HEK293 (cell line): ENCODE measurements at regions not wholly inside any gene's neighbourhood (a gene's known extent, or its start where the extent isn't known, plus 50 kb on each side); places are given as distances from the start of the nearest gene placed in this dataset.
"Not testable (repeated sequence)": the region's sequence is repeated elsewhere in the genome, so short reads cannot be mapped to it uniquely, and the experiment has no call there.

Source experiments
- CTCF ChIA-PET: fragments of 350-600 bp; formaldehyde crosslinking; extraction: SDS; loops from one replicate; lab custom pipeline; 2021; ENCODE audit warnings: antibody characterized with exemption; lab: Yijun Ruan, JAX
- POLR2A ChIA-PET: fragments of 300-600 bp; formaldehyde crosslinking; extraction: SDS; loops from one replicate; lab custom pipeline; 2020; ENCODE audit warnings: antibody characterized with exemption, inconsistent platforms; lab: Yijun Ruan, JAX
- H3K27ac ChIP-seq: fragments of 200-500 bp; sonication (Bioruptor generic); 2 replicates; pipeline ENCODE4 v1.5.1; 2014; ENCODE audit warnings: low read depth, low read length, control low read depth, inconsistent platforms; ENCODE audit errors: extremely low read depth
- H3K36me3 ChIP-seq, 2 experiments: fragments of 200-500 bp in 1 of 2; sonication (Bioruptor generic) in 1 of 2; 1 replicate in 1 of 2; 2 replicates in 1 of 2; pipeline ENCODE4 v1.5.1; 2014 to 2017; ENCODE audit warnings: inconsistent platforms in 2 of 2, low read length in 2 of 2; ENCODE audit not compliant: control insufficient read depth in 2 of 2, insufficient read depth in 1 of 2
- H3K4me1 ChIP-seq: fragments of 200-500 bp; sonication (Bioruptor generic); 2 replicates; pipeline ENCODE4 v1.5.1; 2014; ENCODE audit warnings: mild to moderate bottlenecking, low read length, inconsistent platforms; ENCODE audit not compliant: control insufficient read depth, insufficient read depth
- H3K4me3 ChIP-seq: 2 replicates; pipeline ENCODE4 v1.5.1; 2011; ENCODE audit warnings: low read depth, mild to moderate bottlenecking, control low read depth, low read length, moderate library complexity
- H3K9me3 ChIP-seq: fragments of 200-500 bp; sonication (Bioruptor generic); 2 replicates; pipeline ENCODE4 v1.5.1; 2014; ENCODE audit warnings: low read depth, low read length, inconsistent platforms; ENCODE audit not compliant: control insufficient read depth, insufficient read depth
- KLF10 ChIP-seq: fragments of 450-650 bp; IDR thresholded peaks from 2 replicates; pipeline ENCODE4 v1.5.1; 2018; ENCODE audit warnings: missing biosample characterization, mild to moderate bottlenecking, missing genetic modification characterization
- KLF16 ChIP-seq: fragments of 450-650 bp; formaldehyde crosslinking; IDR thresholded peaks from 2 replicates; pipeline ENCODE4 v1.5.1; 2017; ENCODE audit warnings: missing biosample characterization, missing genetic modification characterization
- MEIS1 ChIP-seq: sonication (generic); formaldehyde crosslinking; IDR thresholded peaks from 2 replicates; pipeline ENCODE4 v1.8.1; 2022; ENCODE audit warnings: missing genetic modification reagents, mild to moderate bottlenecking, borderline replicate concordance
- SETDB1 ChIP-seq: IDR thresholded peaks from one replicate; pipeline ENCODE4 v1.6.1; 2017; ENCODE audit warnings: mild to moderate bottlenecking, low read length, moderate library complexity, mixed read lengths; ENCODE audit not compliant: insufficient read length
- ZFP37 ChIP-seq: fragments of 450-650 bp; formaldehyde crosslinking; IDR thresholded peaks from 2 replicates; pipeline ENCODE4 v1.5.1; 2016; ENCODE audit warnings: missing biosample characterization, missing genetic modification characterization
- ZNF146 ChIP-seq: fragments of 450-650 bp; formaldehyde crosslinking; IDR thresholded peaks from 2 replicates; pipeline ENCODE4 v1.5.1; 2016; ENCODE audit warnings: missing biosample characterization, missing genetic modification characterization
- ZNF18 ChIP-seq: fragments of 450-650 bp; formaldehyde crosslinking; IDR thresholded peaks from 2 replicates; pipeline ENCODE4 v1.5.1; 2016; ENCODE audit warnings: missing biosample characterization, missing genetic modification characterization
- ZNF202 ChIP-seq: fragments of 450-650 bp; formaldehyde crosslinking; IDR thresholded peaks from 2 replicates; pipeline ENCODE4 v1.5.1; 2016; ENCODE audit warnings: missing biosample characterization, missing genetic modification characterization, borderline replicate concordance
- ZNF24 ChIP-seq: fragments of 450-650 bp; formaldehyde crosslinking; IDR thresholded peaks from 2 replicates; pipeline ENCODE4 v1.5.1; 2016; ENCODE audit warnings: missing biosample characterization, missing genetic modification characterization
- ZNF324 ChIP-seq: fragments of 450-650 bp; formaldehyde crosslinking; IDR thresholded peaks from 2 replicates; pipeline ENCODE4 v1.5.1; 2016; ENCODE audit warnings: missing biosample characterization, missing genetic modification characterization
- ZNF366 ChIP-seq: fragments of 450-650 bp; formaldehyde crosslinking; conservative IDR thresholded peaks from 2 replicates; pipeline ENCODE4 v1.5.1; 2016; ENCODE audit warnings: missing biosample characterization, missing genetic modification characterization
- ZNF423 ChIP-seq: fragments of 450-650 bp; formaldehyde crosslinking; IDR thresholded peaks from 2 replicates; pipeline ENCODE4 v1.5.1; 2016; ENCODE audit warnings: missing biosample characterization, missing genetic modification characterization
- ZNF549 ChIP-seq: fragments of 450-650 bp; IDR thresholded peaks from 2 replicates; pipeline ENCODE4 v1.5.1; 2018; ENCODE audit warnings: missing biosample characterization, missing genetic modification characterization, mild to moderate bottlenecking, inconsistent platforms, moderate library complexity
- ZNF624 ChIP-seq: fragments of 450-650 bp; formaldehyde crosslinking; IDR thresholded peaks from 2 replicates; pipeline ENCODE4 v1.5.1; 2017; ENCODE audit warnings: missing biosample characterization, missing genetic modification characterization
- ZNF639 ChIP-seq: fragments of 450-650 bp; formaldehyde crosslinking; IDR thresholded peaks from 2 replicates; pipeline ENCODE4 v1.5.1; 2016; ENCODE audit warnings: missing biosample characterization, missing genetic modification characterization
- ZNF785 ChIP-seq: fragments of 450-650 bp; formaldehyde crosslinking; IDR thresholded peaks from 2 replicates; pipeline ENCODE4 v1.5.1; 2016; ENCODE audit warnings: missing biosample characterization, missing genetic modification characterization
- TF ChIP-seq, protein P1 (sequence below): fragments of 450-650 bp; formaldehyde crosslinking; optimal IDR thresholded peaks from 2 replicates; pipeline ENCODE3; 2016; ENCODE audit warnings: missing biosample characterization, mild to moderate bottlenecking, missing genetic modification characterization

- Histone ChIP-seq H3K36me3 (no peaks in the 10 kb centered on the region), H3K4me1 (no peaks in the 10 kb centered on the region), H3K4me3 (no peak overlapping the region), H3K27ac (no peak overlapping the region), H3K9me3 (no peaks in the 10 kb centered on the region)
- TF ChIP-seq ZNF639 (tag by site-specific recombination) (no peak), ZNF324 (tag by site-specific recombination) (no peak), MEIS1 (CRISPR knock-in tag) (no peak), ZNF624 (tag by site-specific recombination) (no peak), ZNF423 (tag by site-specific recombination) (no peak), ZNF366 (tag by site-specific recombination) (no peak), ZFP37 (tag by site-specific recombination) (no peak), ZNF202 (no peak), ZNF785 (tag by site-specific recombination) (no peak), ZNF18 (no peak), ZNF24 (tag by site-specific recombination) (no peak)
- TF ChIP-seq, protein P1, sequence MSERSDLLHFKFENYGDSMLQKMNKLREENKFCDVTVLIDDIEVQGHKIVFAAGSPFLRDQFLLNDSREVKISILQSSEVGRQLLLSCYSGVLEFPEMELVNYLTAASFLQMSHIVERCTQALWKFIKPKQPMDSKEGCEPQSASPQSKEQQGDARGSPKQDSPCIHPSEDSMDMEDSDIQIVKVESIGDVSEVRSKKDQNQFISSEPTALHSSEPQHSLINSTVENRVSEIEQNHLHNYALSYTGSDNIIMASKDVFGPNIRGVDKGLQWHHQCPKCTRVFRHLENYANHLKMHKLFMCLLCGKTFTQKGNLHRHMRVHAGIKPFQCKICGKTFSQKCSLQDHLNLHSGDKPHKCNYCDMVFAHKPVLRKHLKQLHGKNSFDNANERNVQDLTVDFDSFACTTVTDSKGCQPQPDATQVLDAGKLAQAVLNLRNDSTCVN (tag by site-specific recombination) = no peak
- ChIA-PET POLR2A (no interaction called here), CTCF (no interaction called here)
Observed at GRCh38 chr6:149140910-149141290, 176.6 kb upstream of the TAB2 start.

- no peak overlapping the region for H3K27ac ChIP-seq
- H3K36me3 ChIP-seq = no peaks in the 10 kb centered on the region
- H3K4me1 ChIP-seq = no peaks in the 10 kb centered on the region
- no peak overlapping the region for H3K4me3 ChIP-seq
- H3K9me3 ChIP-seq = no peaks in the 10 kb centered on the region
- ChIA-PET CTCF (no interaction called here), POLR2A (interaction anchor here (0.6 kb wide), 1 partner anchor 450 kb away, joined by 5 read pairs; no protein-coding TSS in a partner anchor)
- TF ChIP-seq KLF16 (tag by site-specific recombination) (no peak), SETDB1 (peak; percentile 44), ZNF549 (tag by site-specific recombination) (peak; percentile 98), KLF10 (tag by site-specific recombination) (no peak)
- TF ChIP-seq, all 188 proteins: peak for 2
Observed at GRCh38 chr6:149142924-149143429, 174.5 kb upstream of the TAB2 start.

- H3K4me1 ChIP-seq, H3K27ac ChIP-seq, H3K4me3 ChIP-seq, CTCF ChIA-PET, H3K36me3 ChIP-seq, POLR2A ChIA-PET, H3K9me3 ChIP-seq: not testable (repeated sequence)
- peak; percentile 89 for TF ChIP-seq ZNF146 (tag by site-specific recombination)
Observed at GRCh38 chr6:149145800-149146199, 171.7 kb upstream of the TAB2 start.
